ENCODE measurements at regions not wholly inside any gene's neighbourhood (a gene's known extent, or its start where the extent isn't known, plus 50 kb on each side); places are given as distances from the start of the nearest gene placed in this dataset.

DNA sequence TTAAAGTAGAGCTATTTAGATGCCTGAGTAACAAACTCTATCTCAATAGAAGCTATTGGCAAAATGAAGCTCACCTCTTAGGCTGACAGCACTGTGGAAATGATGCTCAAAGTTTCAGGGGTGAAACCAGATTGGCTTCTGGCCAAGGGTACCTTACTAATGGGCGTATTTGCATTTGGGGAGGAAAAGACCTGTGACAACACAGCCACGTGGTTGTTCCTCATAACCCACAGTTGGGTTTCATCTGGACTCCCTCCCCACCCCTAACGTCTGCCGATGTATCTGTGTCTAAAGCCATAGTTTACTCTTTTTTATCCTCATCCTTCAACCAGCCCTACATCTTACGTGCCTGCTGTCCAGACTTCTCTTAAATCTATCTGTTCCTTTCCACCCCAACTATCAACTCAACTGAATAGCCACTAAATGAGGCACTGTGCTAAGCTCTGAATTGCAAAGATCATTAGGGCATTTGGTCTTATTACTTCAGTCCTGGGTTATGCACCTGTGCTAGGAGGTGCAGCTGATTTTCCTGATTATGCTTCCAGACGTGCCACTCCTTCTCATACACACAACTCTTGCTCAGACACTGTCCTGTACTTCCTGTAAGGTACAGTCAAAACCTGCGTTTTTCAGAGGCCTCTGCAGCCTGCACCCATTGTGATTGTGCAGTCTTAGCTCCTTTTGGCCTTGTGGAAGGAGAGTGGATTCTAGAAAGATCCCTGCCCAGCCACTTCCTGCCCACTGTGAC, 80.6 kb upstream of the ARMC2 start:
- TF ChIP-seq, protein P1, sequence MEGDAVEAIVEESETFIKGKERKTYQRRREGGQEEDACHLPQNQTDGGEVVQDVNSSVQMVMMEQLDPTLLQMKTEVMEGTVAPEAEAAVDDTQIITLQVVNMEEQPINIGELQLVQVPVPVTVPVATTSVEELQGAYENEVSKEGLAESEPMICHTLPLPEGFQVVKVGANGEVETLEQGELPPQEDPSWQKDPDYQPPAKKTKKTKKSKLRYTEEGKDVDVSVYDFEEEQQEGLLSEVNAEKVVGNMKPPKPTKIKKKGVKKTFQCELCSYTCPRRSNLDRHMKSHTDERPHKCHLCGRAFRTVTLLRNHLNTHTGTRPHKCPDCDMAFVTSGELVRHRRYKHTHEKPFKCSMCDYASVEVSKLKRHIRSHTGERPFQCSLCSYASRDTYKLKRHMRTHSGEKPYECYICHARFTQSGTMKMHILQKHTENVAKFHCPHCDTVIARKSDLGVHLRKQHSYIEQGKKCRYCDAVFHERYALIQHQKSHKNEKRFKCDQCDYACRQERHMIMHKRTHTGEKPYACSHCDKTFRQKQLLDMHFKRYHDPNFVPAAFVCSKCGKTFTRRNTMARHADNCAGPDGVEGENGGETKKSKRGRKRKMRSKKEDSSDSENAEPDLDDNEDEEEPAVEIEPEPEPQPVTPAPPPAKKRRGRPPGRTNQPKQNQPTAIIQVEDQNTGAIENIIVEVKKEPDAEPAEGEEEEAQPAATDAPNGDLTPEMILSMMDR (IDR thresholded peaks at IDR 0.05) = no peak
- TF ChIP-seq POLR2A (IDR thresholded peaks at IDR 0.05) = no peak

All from thyroid gland (tissue), 4 donors.